ENCODE measurements at regions not wholly inside any gene's neighbourhood (a gene's known extent, or its start where the extent isn't known, plus 50 kb on each side); places are given as distances from the start of the nearest gene placed in this dataset.

DNA sequence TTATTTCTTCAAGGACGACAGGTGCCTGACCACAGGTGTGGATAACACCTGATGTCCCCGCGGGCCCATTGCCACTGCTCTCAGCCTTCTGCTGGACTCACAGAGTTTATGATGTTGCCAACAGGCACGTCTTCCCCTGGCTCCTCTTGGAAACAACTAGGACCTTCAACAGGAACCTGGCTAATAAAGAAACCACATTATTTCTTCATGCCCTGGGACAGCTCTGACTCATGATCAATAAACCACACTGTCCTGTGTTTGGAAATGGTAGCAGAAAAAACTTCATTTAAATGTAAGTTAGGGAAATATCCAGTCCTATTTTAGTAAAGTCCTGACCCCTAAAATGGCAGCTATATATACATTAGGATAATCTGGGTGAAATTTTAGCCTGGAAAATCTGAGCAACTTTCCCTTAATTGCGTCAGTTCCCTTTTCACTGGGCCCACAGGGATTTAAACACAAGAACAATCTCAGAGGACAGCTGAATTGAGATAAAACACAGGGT lies 158.9 kb downstream of the VAPA start:
- no peaks in the 10 kb centered on the region for H3F3A ChIP-seq (ENCODE audit: insufficient read depth)
- no peak overlapping the region for H3K4me3 ChIP-seq
- H3K4me1 ChIP-seq (ENCODE audit: insufficient read depth) = 0 out of 2 replicates have a peak, but pooled peaks cover 6% of the 10 kb centered on the region
- peak; percentile 78 for DNase-seq
- WGBS, 2 experiments (ENCODE audit: low coverage in 1 of 2, low lambda C conversion rate in 2 of 2, missing lambda C conversion rate in 2 of 2) = 66 to 72% methylated on average over 5 of the region's 5 CpGs
- H3K36me3 ChIP-seq (ENCODE audit: low read depth) = no peaks in the 10 kb centered on the region
- no peaks in the 10 kb centered on the region for H4K20me1 ChIP-seq (ENCODE audit: insufficient read depth)
- in situ Hi-C loops (cut with MboI) = no loop called here
- H3K9ac ChIP-seq = no peak overlapping the region
- 0 out of 2 replicates have a peak, but pooled peaks have one; percentile 25 for TF ChIP-seq EZH2phosphoT487 (IDR thresholded peaks at IDR 0.05; ENCODE audit: insufficient read depth, low read depth)
- no peak for TF ChIP-seq EZH2 (IDR thresholded peaks at IDR 0.05; ENCODE audit: insufficient read depth, poor library complexity, severe bottlenecking)
- peaks cover 4% of the 10 kb centered on the region; the same call in 1 of the 2 replicates for H3K27me3 ChIP-seq (replicated peaks; ENCODE audit: insufficient read depth)
- H3K27ac ChIP-seq = no peak overlapping the region
- no peaks in the 10 kb centered on the region for H3K9me3 ChIP-seq (ENCODE audit: low read depth)
- no peaks in the 10 kb centered on the region for H3K79me2 ChIP-seq (ENCODE audit: insufficient read depth)
- no peak overlapping the region for H3K4me2 ChIP-seq (ENCODE audit: unreplicated experiment)
- no peak overlapping the region for H2AFZ ChIP-seq
- H3K9me2 ChIP-seq (ENCODE audit: insufficient read depth) = no peaks in the 10 kb centered on the region

DNA sequence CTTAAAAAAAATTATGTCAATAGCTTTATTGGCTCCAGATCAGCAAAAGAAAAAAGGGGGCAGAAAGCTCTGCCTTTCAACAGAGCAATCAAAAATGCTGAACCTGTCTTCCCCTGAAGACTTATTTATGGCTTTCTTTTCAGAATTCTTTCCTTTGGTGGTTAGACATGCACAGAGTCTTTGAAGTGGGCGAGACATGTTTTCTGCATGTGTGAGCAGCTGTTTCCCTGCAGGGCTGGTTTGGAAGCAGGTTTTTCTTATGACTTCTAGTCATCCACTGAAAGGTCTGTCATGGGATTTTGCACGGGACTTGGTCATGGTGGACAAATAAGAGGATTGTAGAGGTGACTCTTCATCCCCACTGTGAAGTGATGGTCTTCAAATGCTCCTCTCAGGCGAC lies 160.3 kb downstream of the VAPA start:
- Histone ChIP-seq H3K4me2 (ENCODE audit: unreplicated experiment) (no peak overlapping the region), H3K79me2 (ENCODE audit: insufficient read depth) (no peaks in the 10 kb centered on the region), H2AFZ (no peak overlapping the region), H3K27ac (no peak overlapping the region), H3K36me3 (ENCODE audit: low read depth) (no peaks in the 10 kb centered on the region), H3F3A (ENCODE audit: insufficient read depth) (no peaks in the 10 kb centered on the region), H3K4me3 (no peak overlapping the region), H4K20me1 (ENCODE audit: insufficient read depth) (no peaks in the 10 kb centered on the region), H3K27me3 (replicated peaks; ENCODE audit: insufficient read depth) (peaks cover 4% of the 10 kb centered on the region; the same call in 1 of the 2 replicates), H3K9ac (no peak overlapping the region), H3K4me1 (ENCODE audit: insufficient read depth) (0 out of 2 replicates have a peak, but pooled peaks cover 6% of the 10 kb centered on the region), H3K9me2 (ENCODE audit: insufficient read depth) (no peaks in the 10 kb centered on the region), H3K9me3 (ENCODE audit: low read depth) (no peaks in the 10 kb centered on the region)
- in situ Hi-C loops (cut with MboI) = no loop called here
- 87 to 90% methylated on average over 3 of the region's 3 CpGs for WGBS, 2 experiments (ENCODE audit: low coverage in 1 of 2, low lambda C conversion rate in 2 of 2, missing lambda C conversion rate in 2 of 2)
- no peak for DNase-seq
- TF ChIP-seq EZH2 (IDR thresholded peaks at IDR 0.05; ENCODE audit: insufficient read depth, poor library complexity, severe bottlenecking) (no peak), EZH2phosphoT487 (IDR thresholded peaks at IDR 0.05; ENCODE audit: insufficient read depth, low read depth) (no peak)

DNA sequence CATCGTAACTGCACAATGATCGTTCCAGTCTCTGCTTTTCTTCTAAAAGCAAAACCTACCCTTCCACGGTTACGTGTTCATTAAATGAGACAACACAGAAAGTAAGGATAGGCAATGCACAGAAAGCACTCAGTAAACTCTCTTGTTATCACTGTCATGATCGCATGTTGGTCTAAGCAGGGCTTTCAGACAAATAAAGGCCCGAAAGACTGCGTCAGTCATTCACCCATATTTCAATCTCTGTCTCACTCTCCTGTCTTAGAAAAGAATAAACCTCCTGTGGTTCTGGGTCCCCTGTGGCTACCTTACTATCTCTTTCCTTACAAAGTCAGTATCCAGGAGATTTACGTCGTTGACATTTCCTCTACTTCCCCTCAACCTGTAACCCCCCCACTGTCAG lies 160.9 kb downstream of the VAPA start:
- Histone ChIP-seq H3F3A (ENCODE audit: insufficient read depth) (no peaks in the 10 kb centered on the region), H3K4me1 (ENCODE audit: insufficient read depth) (0 out of 2 replicates have a peak, but pooled peaks cover 6% of the 10 kb centered on the region), H3K4me3 (no peak overlapping the region), H3K4me2 (ENCODE audit: unreplicated experiment) (no peak overlapping the region), H3K9me3 (ENCODE audit: low read depth) (no peaks in the 10 kb centered on the region), H3K79me2 (ENCODE audit: insufficient read depth) (no peaks in the 10 kb centered on the region), H3K9me2 (ENCODE audit: insufficient read depth) (no peaks in the 10 kb centered on the region), H3K27ac (no peak overlapping the region), H3K36me3 (ENCODE audit: low read depth) (no peaks in the 10 kb centered on the region), H2AFZ (no peak overlapping the region), H3K27me3 (replicated peaks; ENCODE audit: insufficient read depth) (peaks cover 4% of the 10 kb centered on the region; the same call in 1 of the 2 replicates), H3K9ac (no peak overlapping the region), H4K20me1 (ENCODE audit: insufficient read depth) (no peaks in the 10 kb centered on the region)
- no peak for DNase-seq
- TF ChIP-seq EZH2 (IDR thresholded peaks at IDR 0.05; ENCODE audit: insufficient read depth, poor library complexity, severe bottlenecking) (no peak), EZH2phosphoT487 (IDR thresholded peaks at IDR 0.05; ENCODE audit: insufficient read depth, low read depth) (no peak)
- 85 to 87% methylated on average over 9 of the region's 9 CpGs for WGBS, 2 experiments (ENCODE audit: low coverage in 1 of 2, low lambda C conversion rate in 2 of 2, missing lambda C conversion rate in 2 of 2)
- in situ Hi-C loops (cut with MboI) = no loop called here

GRCh38 chr18:10076502-10077030 lies 162.8 kb downstream of the VAPA start:
- Histone ChIP-seq H3K9me3 (ENCODE audit: low read depth) (no peaks in the 10 kb centered on the region), H3K4me1 (ENCODE audit: insufficient read depth) (0 out of 2 replicates have a peak, but pooled peaks cover 3% of the 10 kb centered on the region), H3K36me3 (ENCODE audit: low read depth) (no peaks in the 10 kb centered on the region), H3K9ac (no peak overlapping the region), H3K27ac (no peak overlapping the region), H3F3A (ENCODE audit: insufficient read depth) (no peaks in the 10 kb centered on the region), H3K79me2 (ENCODE audit: insufficient read depth) (no peaks in the 10 kb centered on the region), H3K27me3 (replicated peaks; ENCODE audit: insufficient read depth) (peaks cover 4% of the 10 kb centered on the region; the same call in 1 of the 2 replicates), H4K20me1 (ENCODE audit: insufficient read depth) (no peaks in the 10 kb centered on the region), H2AFZ (no peak overlapping the region), H3K4me2 (ENCODE audit: unreplicated experiment) (no peak overlapping the region), H3K9me2 (ENCODE audit: insufficient read depth) (no peaks in the 10 kb centered on the region), H3K4me3 (no peak overlapping the region)
- in situ Hi-C loops (cut with MboI) = no loop called here
- no peak for TF ChIP-seq EZH2 (IDR thresholded peaks at IDR 0.05; ENCODE audit: insufficient read depth, poor library complexity, severe bottlenecking)
- no peak for TF ChIP-seq EZH2phosphoT487 (IDR thresholded peaks at IDR 0.05; ENCODE audit: insufficient read depth, low read depth)
- no peak for DNase-seq
- WGBS, 2 experiments (ENCODE audit: low coverage in 1 of 2, low lambda C conversion rate in 2 of 2, missing lambda C conversion rate in 2 of 2) = 88 to 93% methylated on average over 5 of the region's 5 CpGs

Measured in GM23248 (cell line).